Hematopoietic multipotent progenitor cell treated with erythropoietin and hydrocortisone succinate and interleukin-3 and kit ligand, for 6 days (in vitro differentiated cells): ENCODE measurements at regions not wholly inside any gene's neighbourhood (a gene's known extent, or its start where the extent isn't known, plus 50 kb on each side); places are given as distances from the start of the nearest gene placed in this dataset.
"Not testable (repeated sequence)": the region's sequence is repeated elsewhere in the genome, so short reads cannot be mapped to it uniquely, and the experiment has no call there.

Experiments used
- DNase-seq: peaks from one replicate; pipeline ENCODE4 v3.0.0-alpha.2; 2015

DNA sequence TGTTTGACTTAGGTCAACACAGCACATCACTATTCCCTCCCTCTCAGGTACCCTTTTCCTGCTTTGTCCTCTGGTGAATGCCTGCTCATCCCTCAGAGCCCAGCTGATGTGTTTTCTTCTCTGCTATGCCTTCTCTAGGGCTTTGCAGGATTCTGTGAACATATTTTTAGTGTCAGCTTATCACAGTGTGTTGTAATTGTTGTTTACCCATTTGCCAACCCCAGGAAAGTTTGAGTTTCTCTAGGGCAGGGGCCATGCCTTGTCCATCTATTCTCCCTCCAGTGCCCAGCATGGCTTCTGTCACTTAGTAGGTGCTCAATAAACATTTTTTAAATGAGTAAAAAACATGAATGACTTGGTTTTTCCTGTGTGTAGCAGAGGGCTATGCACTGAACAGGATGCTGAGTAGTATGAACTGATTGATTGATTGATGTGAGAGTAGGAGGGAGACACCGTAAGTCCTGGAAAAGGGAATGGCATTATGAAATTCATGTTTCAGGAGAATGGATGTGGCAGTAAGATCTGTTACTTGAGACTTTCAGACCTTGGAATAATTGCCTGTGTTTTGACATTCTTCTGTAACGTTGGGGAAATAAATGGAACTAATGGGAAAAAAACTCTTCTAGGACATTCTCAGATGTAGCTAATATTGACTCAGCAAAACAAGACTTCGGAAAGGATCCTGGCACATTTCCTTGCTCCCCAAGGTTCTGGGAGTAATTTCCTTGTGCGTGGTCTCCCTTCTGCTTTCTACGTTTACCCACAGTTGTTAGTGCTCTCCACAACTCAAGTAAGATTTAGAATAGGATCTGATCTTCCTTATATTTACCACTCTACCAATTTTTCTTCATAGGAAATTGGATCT is 267.3 kb upstream of the TBL1XR1 start:
- DNase-seq: no peak

DNA sequence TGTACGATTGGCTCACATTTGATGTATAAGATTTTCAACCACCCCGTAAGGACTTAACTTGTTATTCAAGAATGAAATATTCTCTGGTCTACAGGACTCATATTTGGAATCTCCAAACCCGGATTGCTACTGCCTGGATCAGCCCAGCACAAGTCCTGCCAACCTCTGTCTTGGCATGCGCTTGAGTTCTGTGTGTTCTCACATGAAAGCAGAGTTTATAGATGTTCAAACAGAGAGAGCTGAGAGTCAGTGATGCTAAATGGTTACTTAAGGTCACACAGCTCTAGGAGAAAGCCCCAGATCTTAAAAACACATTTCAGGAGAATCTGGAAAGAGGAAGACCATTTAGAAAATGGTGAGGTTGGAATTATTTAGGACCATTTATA is 268.0 kb upstream of the TBL1XR1 start:
- no peak for DNase-seq

DNA sequence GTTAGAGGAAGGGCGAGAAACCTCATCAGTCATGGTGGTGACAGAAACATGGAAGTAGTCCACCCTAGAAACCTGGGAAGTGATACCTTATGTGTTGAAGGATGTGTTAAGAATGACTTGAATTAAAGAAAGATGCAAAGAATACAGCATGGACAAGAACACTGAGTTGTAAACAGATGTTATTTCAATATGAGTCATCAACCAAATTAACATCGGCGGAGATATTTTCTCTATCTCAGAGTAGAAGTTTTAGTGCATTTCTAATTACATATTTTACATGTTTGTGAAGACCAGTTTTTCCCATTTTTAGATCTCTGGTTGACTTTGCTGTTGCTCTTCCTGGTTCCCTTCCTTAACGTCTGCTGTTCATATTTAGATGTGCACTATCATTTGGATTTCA is 268.8 kb upstream of the TBL1XR1 start:
- no peak for DNase-seq

DNA sequence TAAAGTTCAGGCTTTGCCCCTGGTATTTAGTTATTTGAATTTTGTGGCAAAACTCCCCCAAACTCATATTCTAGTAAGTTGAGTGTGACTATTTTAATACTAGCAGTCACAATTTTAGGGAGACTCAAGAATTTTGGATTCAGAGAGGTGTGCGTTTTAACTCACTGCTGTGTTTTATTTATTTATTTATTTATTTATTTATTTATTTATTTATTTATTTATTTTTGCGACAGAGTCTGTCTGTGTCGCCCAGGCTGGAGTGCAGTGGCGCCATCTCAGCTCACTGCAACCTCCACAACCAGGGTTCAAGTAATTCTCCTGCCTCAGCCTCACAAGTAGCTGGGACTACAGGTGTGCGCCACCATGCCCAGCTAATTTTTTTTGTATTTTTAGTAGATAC is 269.3 kb upstream of the TBL1XR1 start:
- DNase-seq: not testable (repeated sequence)

DNA sequence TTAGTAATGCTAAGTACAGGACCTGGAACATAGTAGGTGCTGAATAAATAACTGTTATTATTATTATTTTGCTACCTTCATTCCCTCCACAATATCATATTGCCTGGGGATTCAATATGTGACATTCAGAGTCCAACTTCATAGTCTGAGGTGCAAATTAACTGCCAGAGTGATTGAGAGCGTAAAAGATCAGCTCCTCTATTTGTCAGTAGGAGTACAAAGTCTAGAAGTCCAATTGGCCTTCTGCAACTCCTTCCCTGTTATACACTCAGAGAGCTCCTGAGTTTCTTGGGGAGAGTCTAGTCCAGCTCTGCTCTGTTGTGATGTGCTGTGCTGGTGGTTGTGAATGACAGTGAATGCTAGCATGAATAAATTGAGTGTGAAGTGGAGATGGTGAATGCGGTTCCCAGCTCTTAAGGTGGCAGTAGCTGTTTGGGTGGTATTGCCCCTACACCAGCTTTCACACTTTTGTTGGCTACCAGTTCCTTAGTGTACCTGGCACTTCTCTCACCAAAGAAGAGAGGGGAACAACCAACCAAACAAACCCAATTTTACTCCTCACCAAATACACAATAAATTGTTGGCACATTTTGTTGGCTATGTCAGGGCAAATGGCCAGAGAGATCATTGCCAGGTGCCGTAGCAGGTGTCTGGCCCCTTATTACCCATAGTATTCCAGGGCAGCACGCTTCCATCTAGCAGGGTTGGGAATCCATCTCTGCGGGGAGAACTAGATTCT is 270.1 kb upstream of the TBL1XR1 start:
- no peak for DNase-seq

DNA sequence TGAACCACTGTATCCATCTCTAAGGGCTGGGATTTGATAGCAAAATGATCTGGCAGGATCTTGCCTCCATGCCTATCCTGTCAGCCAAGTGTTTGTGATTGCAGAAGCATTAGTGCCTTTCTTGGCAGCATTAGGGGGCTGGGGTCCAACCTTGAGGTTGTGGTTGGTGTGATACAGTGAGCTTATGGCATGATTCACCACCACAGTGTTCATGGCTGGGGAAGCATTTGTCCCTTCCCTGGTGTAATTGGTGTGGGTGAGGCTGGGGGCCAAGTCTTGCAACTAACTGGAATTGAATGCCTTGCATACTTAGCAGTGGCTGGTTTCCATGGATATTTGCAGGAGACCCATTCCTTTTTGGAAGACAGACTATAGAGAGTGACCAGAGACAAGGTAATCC is 271.0 kb upstream of the TBL1XR1 start:
- no peak for DNase-seq

DNA sequence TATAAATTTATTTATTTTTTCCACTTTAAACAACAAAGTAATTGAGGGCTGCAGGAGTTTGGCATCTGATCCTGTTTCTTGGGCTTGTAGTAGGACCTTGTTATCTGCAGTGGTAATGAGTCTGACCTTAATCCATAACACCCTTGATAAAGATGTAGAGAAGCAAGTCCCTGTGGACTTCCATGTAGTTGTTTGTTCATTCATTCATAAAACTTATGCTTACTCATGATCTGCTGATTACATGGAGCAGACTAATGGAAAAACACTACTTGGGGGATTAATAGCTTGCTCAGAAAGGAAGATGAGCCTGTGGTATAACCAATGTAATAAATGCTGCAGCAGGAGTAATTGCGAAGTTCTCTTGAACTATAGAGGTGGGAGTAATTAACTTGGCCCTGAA is 271.5 kb upstream of the TBL1XR1 start:
- DNase-seq: no peak

DNA sequence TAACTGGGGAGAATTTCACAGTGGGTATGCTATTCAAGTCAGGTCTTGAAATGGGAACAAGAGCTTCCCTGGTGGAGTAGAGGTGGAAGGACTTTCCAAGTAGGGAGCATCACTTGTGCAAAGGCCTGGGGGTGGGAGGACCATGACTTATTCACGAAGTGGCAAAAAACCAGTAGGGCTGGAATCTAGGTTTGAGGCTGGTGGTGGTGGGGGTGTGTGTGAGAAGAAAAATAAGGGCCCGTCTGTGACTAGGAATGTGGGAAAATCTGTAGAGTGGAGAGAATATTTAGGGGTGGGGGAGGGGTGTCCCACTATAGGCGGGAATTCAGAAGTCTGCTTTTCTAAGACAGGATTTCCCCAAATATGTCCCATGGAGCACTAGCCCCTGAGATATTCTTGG is 271.9 kb upstream of the TBL1XR1 start:
- DNase-seq: no peak

DNA sequence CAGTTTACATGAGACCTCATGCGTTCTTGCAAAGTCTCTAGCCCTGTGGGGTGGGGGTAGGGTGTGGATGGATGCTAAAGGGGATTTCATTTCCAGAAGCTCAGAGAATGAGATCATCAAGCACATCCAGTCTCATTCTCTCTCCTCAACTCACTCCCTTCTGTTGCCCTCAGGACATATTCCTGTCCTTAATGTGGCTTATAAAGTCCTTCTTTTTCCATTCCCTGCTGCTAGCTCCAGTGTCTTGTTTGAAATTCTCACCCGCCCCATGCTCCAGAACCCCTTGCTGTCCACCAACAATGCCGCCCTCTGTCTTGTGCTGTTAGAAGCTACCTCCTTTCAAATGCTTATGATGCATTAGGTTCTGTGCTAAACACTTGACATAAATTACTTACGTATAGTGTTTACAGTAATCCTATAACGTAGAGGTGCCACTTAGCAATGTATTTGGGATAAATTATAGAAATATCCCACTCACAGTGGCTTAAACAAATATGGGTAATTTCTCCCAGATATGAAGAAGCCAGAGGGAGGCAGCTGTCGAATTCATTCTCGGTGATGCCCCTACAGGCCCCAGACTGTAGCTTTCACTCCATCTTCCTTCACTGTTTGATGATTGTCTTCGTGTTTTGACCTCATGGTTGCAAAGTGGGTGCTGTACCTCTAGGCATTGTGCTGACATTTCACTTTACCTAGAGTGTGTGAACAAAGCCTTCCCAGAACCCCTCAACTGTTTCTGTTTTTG is 273.1 kb upstream of the TBL1XR1 start:
- DNase-seq: no peak

DNA sequence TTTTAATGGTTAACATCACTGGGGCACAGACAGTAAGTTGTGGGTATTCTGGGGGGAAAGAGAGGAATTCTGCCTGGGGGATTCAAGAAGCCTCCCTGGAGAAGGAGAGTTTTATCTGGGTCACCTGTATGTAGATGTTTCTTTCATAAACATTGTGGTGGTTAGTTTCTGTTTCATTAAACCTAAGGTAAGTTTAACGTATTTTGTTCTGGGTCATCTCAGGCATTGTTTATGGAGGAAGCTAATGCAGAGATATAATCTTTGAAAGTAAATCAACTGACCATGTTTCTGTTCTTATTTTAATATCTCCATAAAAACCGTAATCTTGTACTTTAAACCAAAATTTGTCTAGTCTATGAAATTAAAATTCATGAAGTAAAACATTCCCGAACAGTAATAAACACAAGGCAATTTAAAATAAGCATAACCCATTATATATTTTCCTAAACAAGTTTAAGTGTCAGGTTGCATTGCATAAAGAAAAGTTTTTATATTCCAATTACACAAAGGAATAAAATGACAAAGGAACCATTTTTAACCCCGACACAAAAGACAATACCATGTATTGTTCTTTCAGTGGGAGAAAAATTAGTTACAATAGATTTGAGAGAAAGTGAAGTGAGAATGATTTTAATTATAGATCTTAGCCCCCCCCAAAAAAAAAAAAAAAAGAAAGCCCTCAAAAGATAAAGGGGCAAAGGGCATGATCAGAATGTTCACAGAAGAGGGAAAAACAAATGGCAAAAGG is 274.6 kb upstream of the TBL1XR1 start:
- no peak for DNase-seq

DNA sequence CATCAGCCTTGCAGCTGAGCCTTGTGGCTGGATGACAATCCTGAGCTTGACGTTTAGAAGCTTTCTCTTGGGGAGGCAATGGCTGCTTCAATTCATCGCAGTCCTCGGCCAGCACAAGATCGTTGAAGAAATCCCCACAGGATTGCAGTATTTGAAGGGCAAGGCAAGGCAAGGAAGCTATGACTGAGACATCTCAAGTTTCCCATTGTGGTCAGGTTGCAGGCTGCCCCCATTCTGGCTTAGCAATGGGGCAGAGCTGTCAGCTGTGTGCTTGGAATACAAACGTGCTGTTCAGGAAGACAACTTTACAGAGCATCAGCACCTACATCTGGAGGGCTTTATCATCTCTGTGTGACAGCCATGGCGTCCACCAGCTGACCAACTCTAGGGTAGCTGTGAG is 275.9 kb upstream of the TBL1XR1 start:
- DNase-seq: no peak

DNA sequence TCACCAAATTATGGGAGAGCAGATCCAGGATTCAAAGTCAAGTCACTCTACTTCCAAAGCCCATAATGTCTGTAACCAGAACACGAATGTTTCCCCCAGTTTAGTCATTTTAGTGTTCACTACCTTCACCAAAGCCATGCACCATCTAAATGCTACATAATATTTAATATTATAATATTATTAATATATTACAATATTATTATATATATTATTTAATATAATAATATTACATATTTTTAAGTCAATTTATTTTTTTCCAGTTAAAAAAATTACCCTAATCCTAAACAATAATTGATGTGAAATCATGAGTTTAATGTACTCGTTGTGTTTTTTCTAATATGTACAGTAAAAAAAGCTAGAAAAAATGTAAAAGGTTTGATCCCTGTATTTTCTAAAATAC is 276.6 kb upstream of the TBL1XR1 start:
- no peak for DNase-seq

DNA sequence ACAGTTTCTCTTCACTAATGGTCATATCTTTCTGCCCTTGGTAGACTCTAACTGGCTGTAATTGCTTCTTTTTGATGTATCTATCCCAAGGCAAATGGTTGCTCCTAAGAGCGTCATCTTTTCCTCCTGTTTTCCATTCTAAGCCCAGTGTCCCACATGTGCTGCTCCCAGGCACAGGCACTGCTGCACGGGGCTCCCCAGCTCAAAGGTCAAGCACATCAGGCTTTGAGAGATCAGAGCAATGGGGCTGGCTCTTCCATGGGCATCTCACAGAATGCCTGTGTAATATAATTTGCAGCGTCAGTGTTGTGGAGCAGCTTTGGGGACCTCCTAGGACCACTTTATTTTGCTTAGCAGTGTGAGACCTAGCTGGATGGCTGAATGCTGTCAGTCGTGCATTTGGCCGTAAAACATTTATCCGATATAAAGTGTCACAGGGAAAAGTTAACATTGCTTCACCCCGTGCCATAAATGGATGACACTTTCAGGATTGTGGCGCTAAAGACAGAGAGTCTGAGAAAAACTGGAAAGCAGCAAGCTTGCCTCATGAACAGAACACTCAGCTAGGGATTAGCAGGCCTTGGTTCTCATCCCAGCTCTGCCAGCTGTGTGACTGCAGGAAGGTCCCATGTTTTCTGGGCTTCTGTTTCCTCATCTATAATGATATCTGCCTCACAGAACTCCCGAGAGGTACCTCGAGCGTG is 277.5 kb upstream of the TBL1XR1 start:
- no peak for DNase-seq

DNA sequence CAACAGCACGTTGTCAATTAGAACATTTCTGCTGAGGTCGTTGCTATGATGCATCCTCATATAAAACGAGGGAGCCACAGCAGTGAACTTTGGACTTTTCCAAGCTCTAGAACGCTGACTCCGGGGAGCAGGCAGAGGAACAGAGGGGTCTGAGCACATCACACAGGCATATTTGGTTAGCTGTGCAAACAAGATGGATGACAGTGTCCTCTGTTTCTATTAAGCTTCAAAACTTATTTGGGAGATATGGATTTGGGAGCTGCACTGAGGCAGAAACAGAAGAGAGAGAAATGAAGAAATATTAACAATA is 278.0 kb upstream of the TBL1XR1 start:
- DNase-seq: no peak

DNA sequence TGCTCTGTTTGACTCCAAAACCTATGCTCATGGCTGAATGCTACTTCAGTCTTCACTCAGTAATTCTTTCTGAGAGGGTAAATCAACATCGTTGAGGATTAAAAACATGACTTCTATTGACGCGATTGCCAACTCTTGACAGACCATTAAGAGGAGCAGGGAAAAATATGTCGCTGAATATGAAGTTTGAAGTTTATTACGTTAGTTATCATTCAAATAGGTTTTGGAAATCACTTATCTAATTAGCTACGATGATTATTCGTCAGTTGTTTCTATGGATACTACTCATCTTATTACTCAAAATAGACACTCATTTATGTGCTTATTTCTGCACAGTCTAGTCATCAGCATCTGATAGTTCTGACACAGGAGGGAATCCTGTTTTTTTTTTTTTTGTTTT is 279.2 kb upstream of the TBL1XR1 start:
- DNase-seq: no peak

DNA sequence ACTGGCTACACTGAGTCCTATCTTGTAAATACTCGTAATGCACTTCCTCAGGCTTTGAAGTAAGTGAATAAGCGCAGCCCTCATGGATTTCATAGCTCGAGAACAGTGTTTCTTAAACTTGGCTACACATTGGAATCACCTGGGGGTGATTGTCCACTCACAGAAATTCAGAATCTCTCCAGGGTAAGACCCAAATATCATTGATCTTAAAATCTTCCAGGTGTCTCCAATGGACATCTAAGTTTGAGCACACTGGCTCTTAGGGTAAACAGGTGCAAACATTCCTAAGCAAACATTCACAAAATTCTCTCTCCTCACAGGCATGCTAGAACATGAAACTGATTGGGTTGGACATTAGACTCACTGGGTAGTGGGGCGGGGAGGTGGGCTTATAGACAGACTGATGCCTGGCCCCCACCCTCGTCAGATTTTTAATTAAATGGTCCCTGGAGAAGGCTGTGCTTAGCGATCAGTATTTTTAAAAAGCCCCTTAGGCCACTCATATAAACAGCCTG is 279.7 kb upstream of the TBL1XR1 start:
- DNase-seq: no peak

DNA sequence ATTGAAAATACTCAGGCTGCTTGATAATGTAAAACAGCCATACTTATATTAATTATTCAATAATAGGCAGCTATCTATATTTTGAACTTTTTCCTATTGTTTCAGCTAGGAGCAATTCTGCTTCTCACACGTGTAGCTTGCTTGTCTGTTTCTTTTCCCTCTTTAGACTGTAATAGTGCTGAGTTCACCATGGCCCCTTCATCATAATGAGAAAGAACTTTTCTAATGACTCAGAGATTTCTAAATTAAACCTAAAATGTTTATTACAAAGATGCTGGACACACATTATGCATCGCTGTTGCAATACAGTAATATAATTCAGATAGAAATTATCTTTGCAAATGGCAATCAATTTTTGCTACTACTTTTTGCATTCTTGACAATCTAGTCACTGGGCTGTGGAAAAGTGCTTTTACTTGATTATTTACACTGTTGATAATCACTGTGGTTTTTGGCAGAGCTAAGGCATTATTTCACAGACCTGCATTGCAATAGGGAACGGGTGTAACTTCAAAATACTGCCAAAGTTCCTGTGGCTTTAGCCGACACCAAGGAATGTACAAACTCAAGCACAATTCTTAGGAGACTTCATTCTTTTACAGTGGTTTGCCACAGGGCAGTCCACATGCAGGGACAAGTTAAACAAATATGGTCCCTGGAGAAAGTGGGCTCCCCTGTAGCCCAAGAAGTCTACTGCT is 281.0 kb upstream of the TBL1XR1 start:
- DNase-seq: peak; percentile 9

DNA sequence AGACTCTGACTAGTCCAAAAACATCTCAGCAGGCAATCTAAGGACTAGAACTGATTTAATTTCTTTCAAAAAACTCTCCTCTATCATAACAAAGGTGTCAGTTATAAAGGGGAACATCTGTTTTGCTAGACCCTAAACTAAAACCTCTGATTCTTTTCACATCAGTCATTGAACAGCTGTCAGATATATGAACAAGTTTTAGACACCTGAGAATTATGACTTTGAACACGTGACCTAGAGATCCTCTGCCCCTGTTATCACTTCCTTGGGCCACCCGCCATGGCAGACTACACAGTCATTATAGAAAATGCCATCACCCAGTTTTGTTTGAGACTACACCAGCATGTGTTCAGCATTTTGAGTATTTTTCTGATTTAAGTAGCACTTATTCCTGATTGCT is 282.3 kb upstream of the TBL1XR1 start:
- no peak for DNase-seq

DNA sequence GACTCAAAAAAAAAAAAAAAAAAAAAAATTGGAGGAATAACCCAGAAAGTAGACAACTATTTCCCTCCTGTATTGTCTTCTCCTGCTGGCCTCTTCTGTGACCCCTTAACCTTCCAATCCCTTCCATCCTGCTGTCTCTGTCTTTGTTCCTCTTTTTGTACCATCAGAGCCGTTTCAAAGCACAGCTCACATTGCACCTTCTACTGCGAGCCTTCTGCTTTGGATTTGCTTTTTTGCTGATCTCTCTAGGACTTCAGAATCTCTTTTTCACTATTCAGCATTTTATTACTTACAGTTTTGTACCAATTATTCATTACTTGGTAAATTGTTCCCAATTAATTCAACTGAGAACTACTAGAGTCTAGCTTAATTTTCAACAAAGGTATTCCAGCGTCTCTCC is 284.0 kb upstream of the TBL1XR1 start:
- peak; percentile 7 for DNase-seq

DNA sequence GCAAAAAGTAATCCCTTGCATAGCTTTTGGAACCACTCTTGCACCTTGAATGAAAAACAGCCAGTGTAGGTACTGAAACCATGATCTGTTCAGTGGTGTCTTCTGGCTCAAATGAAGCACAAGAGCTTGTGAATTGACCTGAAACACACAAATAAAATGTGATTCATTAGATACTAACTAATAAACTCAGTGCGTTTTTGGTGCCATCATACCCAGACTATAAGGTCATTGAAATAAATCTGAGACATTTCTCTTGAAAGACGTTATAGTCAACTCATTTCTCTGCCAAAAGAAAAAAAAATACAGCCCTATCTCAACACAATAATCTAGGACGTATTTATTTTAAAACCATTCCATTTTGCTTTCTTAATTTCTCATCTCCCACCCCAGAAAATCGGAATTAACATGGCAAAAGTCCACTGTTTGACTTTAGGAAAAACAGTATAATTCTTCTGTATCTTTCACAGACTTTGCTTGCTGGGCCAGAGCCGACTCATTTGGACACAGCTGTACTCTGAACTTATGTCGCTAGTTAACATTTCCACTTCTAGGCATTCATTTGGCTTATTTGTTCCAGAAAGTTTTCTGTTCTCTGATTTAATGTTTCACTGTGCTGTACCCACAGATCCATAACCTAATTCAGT is 284.9 kb upstream of the TBL1XR1 start:
- DNase-seq: no peak
